HG02840 (cell line): ENCODE measurements at regions not wholly inside any gene's neighbourhood (a gene's known extent, or its start where the extent isn't known, plus 50 kb on each side); places are given as distances from the start of the nearest gene placed in this dataset.

Source experiments
- ATAC-seq: cut with Tn5 transposase; IDR thresholded peaks from one replicate; pipeline ENCODE4 v1.9.1; 2021; ENCODE audit warnings: mild to moderate bottlenecking, moderate library complexity, moderate number of reproducible peaks; ENCODE audit not compliant: unreplicated experiment, low FRiP score

DNA sequence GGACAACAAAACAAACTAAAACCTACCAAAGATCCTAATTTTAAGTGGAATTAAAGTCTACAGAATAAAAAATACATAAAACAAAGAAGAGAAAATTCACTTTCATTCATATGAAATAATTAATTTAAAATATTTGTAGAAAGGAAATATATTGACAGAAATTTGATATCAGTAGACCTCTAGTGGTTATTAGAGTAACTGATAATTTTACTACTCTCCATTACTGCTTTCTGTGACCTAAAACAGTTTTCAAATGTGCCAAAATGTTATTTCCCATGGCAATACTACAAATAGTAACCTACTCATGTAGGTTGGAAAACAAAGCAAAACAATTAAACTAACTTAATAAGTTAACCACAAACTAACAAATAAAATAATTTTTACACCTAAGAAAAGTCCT lies 147.1 kb downstream of the NOL4 start:
- no peak for ATAC-seq

DNA sequence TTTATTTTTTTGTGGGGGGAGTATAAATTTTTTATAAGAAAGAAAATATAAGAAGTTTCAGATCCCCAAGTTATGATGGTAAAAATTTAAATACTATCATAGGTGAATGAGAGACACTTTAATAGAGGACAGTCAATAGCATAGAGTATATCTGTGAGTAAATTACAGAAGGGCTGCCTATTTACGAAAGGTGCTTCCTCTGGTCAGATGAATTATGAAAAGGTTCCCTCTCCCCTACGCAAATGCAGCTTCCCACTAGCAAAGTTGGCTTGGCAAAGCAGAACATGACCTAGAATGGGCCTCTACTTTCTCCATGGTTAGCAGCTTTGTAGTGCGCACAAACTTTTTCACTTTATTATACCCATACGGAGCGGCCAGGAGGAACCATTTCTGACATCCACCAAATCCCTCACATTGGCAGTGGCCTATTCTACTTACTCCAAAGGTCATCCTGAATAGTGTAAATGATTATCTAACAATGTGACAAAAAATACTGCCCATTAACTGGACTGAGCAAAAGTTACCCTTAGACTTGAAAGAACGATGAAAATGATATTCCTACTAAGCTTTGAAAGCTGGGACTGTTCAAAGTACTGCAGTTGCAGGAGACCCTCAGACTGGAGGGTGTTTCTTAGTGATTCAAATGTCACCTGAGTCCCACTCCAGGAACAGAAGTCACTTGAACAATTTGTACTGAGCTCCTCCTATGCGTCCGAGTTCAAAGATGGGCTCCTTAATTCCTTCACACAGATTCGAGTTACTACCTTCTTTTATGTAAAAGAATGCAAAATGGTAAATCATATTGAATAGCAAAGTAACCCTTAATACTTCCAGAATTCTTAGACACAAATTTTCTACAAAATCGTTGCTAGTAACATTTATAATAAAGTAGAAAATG lies 148.5 kb downstream of the NOL4 start:
- no peak for ATAC-seq

DNA sequence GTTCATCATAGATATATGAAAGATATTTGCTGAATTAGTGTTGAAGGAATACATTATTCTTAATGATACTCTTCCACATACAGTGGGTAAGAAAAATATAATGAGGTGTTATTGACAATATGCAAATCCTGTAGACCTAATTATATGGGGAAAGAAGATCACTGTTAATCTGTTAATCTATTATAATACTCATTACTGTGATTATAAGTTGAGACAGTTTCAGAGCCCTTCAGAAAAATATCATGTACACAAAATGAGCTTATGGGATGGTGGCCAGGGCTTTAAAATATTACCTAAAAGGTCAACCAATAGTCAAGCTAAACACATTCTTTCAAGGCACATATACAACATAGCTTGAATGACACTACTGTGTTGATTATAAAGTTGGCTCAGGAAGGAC lies 163.5 kb downstream of the NOL4 start:
- ATAC-seq, result no peak

DNA sequence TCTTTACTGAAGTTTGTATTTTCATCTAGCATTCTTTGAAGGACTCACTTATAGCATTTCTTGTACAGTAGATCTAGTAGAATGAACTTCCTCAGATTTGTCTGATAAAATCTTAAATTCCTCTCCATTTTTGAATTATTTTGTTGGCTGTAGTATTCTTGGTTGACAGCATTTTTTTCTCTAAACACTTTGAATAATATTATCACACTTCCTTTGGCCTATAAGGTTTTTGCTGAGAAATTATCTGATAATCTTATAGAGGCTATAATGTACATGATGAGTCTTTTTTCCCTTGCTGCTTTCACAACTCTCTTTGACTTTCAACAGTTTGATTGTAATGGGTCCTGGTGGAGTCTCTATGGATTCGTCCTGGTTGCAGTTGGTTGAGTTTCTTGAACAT lies 169.5 kb downstream of the NOL4 start:
- no peak for ATAC-seq

DNA sequence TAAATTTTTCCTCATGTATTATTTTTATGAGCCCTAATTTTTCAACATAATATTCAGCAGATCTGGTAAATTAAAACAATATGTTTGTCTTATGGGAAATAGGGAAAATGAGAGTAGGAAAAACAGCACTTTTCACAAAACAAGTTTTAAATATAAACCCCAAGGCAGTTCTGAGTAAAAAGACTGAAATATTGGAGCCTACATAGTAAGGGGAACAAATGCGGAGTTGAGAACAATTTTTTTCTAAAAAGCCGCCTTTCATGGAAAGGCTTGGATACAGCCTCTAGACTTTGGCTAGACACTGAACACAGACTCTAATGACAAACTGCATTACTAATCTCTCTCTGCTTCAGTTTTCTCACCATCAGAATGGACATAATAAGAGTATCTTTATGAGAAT lies 174.1 kb downstream of the NOL4 start:
- ATAC-seq, result no peak

DNA sequence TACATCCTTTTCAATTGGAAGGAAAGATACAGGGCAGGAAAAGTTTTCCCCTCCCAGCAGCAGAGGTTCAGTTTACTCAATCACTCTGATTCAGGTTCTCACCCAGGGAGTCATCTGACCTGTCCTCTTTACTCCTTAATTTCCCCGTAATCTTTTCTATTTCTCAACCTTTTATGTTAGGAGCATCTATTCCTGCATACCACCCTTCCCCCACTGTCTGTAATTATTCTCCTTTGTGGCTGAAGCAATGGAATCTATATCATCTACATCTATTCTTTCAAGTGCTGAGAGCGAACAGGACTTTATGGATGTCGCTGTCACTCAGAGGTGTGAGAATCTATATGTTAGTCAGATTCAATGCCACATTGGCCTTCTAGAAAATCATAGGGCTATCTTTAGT lies 175.2 kb downstream of the NOL4 start:
- no peak for ATAC-seq

DNA sequence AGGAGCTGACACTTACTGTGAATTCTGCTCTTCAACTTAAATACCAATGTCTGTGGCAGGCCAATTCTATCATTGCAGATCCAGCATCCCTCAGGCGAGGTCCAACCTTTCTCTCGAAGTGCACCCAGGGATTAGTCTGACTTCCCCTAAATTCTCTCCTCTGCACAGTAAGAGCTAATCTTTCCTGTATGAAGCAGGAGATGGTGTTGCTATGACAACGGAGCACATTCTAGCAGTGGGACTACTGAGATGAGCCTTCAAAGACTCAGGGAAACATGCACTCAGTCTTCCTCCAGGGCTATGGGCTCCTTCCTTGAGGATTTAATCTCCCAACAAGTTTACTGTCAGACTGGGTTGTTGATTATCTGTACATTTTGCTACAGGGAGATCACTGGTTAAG lies 176.3 kb downstream of the NOL4 start:
- no peak for ATAC-seq

DNA sequence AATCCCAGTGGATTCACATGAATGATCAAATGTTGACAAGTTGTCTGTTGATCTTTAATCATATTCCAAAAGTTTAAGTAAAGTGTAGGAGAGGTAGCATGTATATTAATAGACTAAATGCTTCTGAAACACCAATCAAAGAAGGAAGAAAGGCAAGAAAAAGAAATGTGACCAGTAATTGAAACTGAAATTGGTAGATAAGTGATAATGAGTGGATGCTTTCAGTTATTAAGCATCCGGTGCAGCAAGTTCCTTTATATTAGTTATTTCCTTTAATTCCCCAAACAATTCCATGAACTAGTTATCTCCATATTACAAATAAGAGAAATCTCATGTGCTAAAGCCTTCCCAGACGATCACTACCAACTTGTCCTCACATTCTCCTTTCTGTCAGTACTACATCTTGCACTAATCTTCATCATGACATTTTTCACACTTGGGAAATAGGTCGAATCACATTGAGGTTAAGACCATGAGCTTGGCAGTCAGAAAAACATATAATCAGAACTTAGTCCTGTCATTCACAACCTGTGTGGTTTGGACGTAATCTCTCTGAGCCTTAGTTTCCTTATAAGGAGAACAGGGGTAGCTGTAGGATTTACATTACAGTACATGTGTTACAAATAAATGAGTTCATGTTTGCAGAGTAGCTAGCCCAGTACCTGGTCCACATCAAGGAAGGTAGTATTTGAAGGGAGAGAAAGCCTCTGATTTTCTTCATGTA lies 182.1 kb downstream of the NOL4 start:
- ATAC-seq, result no peak

DNA sequence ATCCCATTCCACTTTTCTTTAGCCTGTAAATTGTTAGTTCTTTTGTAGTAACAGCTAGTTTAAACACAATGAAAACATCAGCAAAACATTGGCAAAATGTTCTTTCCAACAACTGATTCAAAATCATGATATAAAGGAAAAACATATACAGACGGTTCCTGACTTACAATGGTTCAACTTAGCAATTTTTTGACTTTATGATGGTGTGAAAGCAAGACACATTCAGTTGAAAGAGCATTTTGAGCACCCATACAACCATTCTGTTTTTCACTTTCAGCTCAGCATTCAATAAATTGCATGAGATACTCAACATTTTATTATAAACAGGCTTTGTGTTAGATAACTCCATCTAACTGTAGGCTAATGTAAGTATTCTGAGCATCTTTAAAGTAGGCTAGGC lies 185.1 kb downstream of the NOL4 start:
- ATAC-seq, result no peak

DNA sequence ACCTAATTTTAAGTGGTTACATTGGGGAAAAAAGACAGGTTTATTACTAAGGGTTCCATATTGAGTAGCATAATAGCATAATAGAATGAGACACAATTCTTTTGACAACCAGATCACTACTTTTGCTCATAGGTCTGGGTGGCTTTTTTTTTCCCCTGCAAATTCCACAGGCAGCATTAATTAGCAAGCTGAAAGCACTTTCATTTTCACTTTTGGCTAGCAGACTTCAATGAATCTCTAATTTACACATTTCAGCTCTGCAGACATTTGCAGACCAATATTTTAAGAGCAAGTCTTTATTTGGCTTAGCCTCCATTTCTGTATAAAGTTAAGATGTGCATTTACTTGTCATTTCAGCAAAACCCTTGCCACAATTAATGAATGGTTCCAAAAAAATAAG lies 185.5 kb downstream of the NOL4 start:
- no peak for ATAC-seq

DNA sequence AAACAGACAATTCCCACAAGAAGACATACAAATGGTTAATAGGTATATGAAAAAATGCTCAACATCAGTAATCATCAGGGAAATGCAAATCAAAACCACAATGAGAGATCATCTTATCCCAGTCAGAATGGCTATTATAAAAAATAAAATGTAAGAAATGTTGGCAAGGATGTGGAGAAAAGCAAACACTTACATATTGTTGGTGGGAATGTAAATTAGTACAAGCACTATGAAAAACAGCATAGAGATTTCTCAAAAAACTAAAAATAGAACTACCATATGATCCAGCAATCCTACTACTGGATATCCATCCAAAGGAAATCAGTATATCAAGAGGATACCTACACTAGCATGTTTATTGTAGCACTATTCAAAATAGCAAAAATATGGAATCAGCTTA lies 186.6 kb downstream of the NOL4 start:
- ATAC-seq, result no peak

DNA sequence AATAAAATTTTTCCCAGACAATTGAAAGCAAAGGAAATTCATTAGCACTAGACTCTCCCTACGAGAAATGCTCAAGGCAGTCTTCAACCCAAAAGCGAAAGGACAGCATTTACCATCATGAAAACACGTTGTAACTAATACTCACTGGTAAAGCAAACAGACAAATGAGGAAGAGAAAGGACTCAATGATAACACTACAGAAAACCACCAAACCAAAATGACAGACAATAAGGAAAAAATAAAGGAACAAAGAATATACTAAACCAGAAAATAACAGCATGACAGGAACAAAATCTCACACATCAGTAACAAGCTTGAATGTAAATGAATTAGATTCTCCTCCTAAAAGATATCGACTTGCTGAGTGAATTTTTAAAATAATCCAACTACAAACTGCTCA lies 190.7 kb downstream of the NOL4 start:
- no peak for ATAC-seq

DNA sequence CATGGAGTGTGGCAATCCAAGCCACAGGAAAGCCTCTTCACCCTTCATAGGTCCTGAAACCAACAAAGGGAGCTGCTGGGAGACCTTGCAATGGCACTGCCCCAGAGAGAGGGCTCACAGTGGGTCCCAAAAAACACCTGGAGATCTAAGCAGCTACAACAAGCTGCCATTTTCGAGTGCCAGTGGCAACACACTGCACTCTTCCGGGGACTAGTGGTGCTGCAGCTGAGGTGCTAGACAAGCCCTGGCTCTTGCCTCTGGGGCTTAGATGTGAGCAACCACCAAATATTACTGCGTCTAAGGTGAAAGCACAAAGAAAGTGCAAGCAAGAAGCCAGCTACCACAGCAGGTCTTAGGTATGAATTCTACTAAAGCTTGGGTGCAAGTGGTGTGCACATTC lies 192.9 kb downstream of the NOL4 start:
- ATAC-seq, result no peak

DNA sequence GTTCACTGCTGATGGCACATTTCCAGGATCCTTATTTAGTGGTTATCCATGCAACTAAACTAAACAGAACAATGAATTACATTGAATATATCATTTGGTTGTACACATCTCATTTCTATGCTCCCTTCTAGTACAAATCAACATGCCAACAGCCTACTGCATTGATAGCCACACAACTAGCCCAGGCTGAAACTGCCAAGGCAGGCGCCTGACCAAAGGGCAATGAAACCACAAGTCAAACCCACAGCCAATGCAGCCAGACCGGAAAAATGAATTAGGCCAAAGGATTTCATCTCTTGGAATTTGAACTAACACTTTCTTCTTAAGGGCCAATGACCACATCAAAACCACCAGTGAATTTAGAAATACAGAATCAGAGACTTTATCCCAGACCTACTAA lies 196.4 kb downstream of the NOL4 start:
- no peak for ATAC-seq

DNA sequence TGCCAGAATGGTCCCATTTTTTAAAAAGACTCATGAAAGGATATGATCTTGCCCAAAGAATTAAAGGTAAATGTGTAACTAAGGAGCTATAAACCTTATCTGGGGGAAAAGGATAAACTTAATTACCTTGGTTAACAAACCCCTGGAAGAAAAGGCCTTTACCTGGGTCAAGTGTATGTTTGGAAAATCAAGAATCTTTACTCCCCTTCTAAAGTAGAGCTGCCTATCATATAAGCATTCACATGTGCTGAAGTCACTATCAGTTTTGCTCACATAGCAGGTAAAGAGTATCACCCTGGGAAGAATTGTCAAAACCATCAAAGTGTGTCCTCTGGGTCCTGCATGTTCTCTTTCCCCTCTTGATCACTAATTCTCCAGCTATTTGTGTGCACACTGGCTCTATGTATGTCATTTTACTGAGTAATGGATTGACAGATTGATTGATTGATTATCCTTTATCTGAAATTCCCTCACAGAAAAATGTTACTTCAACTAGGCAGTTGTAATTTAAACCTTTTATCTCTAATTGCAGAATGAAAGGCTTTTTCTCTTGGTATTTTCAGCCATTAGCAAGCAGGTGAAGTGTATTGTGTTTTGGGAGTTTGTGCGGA lies 199.4 kb downstream of the NOL4 start:
- no peak for ATAC-seq

DNA sequence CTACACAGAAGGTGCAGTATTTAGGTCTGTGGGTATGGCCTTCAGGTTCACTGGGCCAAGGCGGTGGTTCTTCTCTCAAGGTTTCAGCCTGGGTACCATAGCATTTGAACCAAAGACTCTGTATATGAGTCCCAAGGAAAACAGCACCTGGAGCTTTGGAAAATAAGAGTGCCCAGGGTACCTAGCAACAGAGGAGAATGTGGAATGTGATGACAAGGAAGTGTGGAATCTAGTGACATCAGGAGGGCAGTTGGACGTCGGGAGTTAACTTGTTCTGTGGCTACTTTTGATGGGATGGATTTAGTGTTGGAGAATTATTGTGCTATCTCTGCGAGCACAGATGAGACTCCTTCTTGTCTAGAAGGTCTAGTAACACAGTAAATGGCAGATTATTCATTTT lies 201.2 kb downstream of the NOL4 start:
- no peak for ATAC-seq

DNA sequence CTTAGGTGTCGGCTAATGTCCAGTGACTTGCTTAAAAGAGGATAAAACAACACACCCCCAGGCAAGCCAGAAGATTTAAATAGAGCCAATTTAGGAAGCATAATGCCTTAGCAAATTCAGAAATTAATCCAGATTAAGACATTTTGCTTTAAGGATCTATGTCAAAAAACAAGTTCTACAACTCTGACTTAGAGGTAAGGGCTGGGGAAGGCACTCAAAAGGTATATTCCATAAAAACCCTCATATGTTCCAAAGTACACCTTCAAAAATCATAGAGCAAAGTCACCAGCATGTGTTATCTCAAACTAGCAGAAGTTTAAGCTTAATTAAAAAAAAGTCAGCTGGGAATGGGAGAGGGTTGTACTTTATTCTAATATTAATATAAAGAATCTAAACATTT lies 206.4 kb downstream of the NOL4 start:
- ATAC-seq, result no peak

DNA sequence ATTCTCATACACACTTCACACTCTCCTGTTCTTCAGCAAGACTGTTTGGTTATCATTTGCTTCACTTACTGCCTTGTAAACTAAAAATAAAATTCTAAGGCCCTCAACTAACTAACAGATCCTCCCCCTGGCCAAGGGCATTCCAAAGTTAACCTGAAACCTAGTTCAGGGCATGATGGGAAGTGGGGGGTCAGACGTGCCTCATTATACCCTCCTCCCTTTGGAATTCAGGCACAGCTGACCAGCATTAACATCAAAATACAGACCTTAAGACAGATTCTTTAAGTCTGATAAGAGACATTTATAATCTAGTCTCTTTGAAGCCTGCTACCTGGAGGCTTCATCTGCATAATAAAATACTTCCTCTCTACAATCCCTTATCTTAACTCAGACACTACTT lies 221.0 kb downstream of the NOL4 start:
- no peak for ATAC-seq

DNA sequence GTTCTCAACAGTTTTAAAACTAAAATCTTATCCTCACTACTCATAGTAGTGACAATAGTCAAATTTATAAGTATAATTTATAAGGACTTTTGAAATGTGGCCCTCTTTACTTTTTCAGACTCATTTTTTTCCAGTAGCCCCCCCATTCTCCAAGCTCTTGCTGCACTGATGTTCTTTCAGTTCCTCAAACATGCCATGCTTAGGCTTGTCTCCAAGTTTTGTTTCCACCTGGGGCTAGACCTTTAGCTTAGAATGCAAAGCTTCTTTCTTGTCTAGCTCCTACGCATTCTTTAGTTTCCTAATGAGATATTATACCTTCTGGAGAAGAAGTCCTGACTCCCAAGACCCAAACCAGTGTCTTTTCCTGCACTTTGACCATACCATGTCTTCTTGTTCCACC lies 222.6 kb downstream of the NOL4 start:
- ATAC-seq, result no peak

DNA sequence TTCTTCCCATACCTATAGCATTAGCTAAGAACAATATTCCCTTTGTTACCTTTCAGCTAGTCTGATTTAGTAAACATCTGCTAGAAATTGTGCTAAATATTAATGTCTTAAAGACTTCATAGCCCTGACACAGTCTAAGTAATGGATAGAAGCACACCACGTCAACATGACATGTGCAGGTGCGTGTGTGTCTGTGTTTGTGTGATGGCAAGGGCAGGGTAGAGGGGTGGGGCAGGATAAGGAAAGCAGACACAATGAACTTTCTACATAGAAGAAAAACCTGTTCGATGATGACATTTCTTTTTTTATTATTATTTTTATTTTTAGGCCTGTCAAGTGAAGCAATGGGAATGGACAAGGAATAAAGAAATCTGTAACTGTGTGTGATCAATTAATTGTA lies 223.3 kb downstream of the NOL4 start:
- ATAC-seq, result no peak

DNA sequence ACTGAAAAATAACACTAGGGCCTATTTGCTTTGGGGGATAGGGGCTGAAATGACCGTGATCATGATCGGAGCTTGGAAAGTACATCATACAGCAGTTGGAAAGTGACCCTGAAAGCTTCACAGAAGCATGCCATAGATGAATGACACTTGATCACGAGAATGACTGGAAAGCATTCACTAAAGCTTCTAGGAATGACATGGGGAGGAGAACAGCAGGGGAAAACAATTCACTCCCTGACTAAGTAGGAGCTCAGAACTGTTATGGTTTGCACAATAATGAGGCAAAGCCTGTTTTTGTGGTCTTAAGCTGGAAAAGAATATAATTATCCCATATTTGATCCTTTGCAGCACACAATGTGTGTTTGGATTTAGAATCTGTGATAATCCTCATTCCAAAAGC lies 237.5 kb downstream of the NOL4 start:
- ATAC-seq, result no peak

DNA sequence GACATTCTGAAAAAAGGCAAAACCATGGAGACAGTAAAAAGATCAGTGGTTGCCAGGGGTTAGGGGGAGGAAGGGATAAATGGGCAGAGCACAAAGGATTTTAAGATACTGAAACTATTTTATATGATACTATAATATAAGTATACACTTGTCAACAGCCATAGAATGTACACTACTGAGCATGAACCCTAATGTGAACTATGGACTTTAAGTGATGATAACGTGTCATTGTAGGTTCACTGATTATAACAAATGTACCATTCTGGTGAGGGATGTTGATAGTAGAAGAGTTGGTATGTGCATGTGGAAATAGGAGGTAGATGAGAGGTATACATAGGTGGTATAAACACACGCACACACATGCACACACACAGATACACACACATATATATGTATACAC lies 241.6 kb downstream of the NOL4 start:
- no peak for ATAC-seq
